ENCODE measurements at regions not wholly inside any gene's neighbourhood (a gene's known extent, or its start where the extent isn't known, plus 50 kb on each side); places are given as distances from the start of the nearest gene placed in this dataset.
A peak's percentile ranks its signal among the peaks of the same experiment; 100 is the strongest.
"Not testable (repeated sequence)": the region's sequence is repeated elsewhere in the genome, so short reads cannot be mapped to it uniquely, and the experiment has no call there.

DNA sequence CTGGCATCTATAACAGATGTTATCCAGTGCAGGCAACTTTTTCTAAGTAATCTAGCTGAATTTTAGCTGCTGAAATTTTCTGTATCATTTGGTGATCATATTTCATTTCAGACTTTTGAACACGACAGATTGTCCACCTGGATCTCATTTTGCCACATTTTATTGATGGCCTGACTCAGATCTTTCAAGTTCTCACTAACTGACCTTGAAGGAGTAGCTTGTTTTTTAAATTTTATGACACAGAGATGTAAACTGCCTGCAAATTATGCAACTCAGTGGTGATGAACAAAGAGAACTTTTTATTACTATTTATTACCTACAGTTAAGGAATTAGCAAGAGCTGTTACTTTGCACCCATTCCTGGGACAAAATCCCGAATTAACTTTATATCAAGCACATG is 366.4 kb downstream of the PAX1 start:
- DNase-seq (no peak), ATAC-seq (no peak)
- H3K27ac Mint-ChIP-seq = no peak overlapping the region
- H3K4me1 Mint-ChIP-seq = no peaks in the 10 kb centered on the region
- peaks cover 0 to 10% of the 10 kb centered on the region in 2 donors for H3K9me3 Mint-ChIP-seq
- no peak overlapping the region for H3K4me3 Mint-ChIP-seq
- H3K27me3 Mint-ChIP-seq = no peaks in the 10 kb centered on the region

DNA sequence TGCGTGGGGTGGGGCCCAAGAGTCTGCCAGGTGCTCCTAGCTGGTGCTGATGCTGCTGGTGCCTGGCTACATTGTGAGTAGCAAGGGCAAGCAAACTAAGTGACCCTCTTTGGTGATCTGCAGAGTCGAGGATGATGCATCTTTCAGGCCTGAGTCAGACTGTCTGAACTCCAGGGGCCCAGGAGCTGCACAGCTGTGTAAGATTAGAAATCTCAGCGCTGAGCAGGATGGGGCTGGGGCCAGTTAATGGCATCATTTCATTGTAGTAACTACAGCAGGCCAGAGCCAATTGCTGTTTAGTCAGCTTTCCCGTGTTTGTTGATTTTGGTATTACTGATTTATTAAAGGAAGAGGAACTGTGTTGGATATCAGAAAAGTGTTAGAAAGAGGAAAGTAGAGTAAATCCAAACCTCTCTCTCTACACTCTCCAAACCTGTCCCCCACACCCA is 365.2 kb downstream of the PAX1 start:
- no peak for ATAC-seq
- H3K9me3 Mint-ChIP-seq = peaks cover 0 to 10% of the 10 kb centered on the region in 2 donors

DNA sequence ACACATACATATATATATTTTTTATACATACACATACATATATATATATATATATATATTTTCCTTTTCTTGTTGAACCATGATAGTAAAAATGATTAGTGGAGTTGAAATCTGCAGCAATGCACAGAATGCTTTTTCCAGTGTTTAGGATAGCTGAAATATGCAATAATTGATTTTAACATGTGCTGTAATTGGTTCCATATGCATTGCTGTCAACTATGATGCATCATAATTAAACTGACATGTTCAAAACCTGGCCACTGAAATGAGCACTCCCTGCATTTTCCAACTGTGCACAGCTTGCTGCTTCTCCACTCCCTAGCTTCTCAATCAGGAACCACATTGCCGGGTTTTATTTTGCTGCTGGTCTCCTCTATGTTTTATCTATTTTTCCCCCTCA is 358.3 kb downstream of the PAX1 start:
- no peaks in the 10 kb centered on the region for H3K27me3 Mint-ChIP-seq
- H3K4me3 Mint-ChIP-seq = no peak overlapping the region
- ATAC-seq = no peak
- no peaks in the 10 kb centered on the region for H3K4me1 Mint-ChIP-seq
- peaks cover 21 to 30% of the 10 kb centered on the region in 2 donors for H3K9me3 Mint-ChIP-seq
- no peak for DNase-seq
- no peak overlapping the region for H3K27ac Mint-ChIP-seq

More for the DNA sequence above, 365.2 kb downstream of the PAX1 start:
- no peaks in the 10 kb centered on the region for H3K27me3 Mint-ChIP-seq
- DNase-seq = no peak
- no peaks in the 10 kb centered on the region for H3K4me1 Mint-ChIP-seq
- H3K27ac Mint-ChIP-seq = no peak overlapping the region
- no peak overlapping the region for H3K4me3 Mint-ChIP-seq

DNA sequence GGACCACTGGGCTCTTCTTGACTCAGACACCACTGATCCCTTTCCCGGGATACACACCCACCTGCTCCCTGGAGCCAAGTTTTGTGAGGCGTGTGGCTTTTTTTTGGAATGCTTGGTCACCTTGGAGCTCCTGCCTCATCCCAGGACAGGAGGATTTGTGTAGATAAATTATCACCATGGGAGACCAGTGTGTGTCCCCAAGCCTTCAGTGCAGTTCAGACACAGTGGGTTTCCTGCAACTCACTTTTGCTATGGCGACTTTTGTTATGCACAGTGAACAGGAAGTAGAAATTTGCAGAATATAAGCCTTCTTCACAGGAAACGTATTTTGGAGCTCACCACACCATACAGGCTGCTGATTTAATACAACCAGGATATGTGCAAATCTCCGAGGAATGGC is 357.4 kb downstream of the PAX1 start:
- Mint-ChIP-seq H3K27me3 (no peaks in the 10 kb centered on the region), H3K9me3 (peaks cover 18 to 30% of the 10 kb centered on the region in 2 donors)
- no peak for DNase-seq

DNA sequence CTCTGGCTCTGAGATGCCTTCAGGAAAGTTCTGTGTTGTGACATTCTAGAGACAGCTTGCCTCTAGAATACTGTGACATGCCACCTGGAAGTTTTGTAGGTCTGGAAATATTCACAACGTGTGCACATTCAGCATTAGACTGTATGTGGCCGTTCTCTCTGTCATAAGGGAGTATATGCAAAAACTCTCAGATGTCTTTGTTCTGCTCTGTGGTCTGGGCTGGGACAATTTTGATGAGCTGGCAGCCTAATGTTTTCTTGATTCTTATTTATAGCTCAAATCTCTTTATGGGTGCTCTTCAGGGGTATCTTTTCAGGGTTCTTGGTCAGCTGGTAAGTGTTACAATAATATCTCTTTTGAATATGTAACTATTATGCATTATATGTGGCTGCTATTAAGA is 355.1 kb downstream of the PAX1 start:
- no peak for DNase-seq
- Mint-ChIP-seq H3K9me3 (peaks cover 26 to 30% of the 10 kb centered on the region in 2 donors), H3K27me3 (no peaks in the 10 kb centered on the region), H3K27ac (no peak overlapping the region), H3K4me3 (no peak overlapping the region), H3K4me1 (no peaks in the 10 kb centered on the region)
- ATAC-seq = no peak

More for the DNA sequence above, 357.4 kb downstream of the PAX1 start:
- Mint-ChIP-seq H3K4me3 (no peak overlapping the region), H3K27ac (no peak overlapping the region), H3K4me1 (no peaks in the 10 kb centered on the region)
- ATAC-seq = no peak

DNA sequence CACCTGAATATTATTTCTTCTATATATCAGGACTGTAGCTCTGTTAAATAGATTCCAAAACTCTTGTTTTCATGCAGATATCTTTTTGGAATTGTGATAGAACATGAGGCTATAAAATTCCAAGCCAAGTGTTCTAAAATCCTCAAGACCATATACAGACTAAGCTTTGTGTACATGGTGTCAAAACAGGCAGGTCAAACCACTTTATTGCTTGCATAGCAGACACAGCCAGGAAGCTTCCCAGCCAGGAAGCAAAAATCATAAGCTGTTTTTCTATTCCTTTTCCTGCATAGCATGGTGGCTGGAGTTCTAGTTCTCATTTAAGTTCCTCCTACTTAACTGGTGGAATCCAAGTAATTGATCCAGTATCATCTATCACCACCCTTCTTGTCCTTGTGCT is 353.3 kb downstream of the PAX1 start:
- Mint-ChIP-seq H3K4me3 (no peak overlapping the region), H3K4me1 (no peaks in the 10 kb centered on the region), H3K27me3 (no peaks in the 10 kb centered on the region), H3K27ac (no peak overlapping the region), H3K9me3 (peaks cover 17 to 26% of the 10 kb centered on the region in 2 donors)
- DNase-seq (no peak), ATAC-seq (no peak)

DNA sequence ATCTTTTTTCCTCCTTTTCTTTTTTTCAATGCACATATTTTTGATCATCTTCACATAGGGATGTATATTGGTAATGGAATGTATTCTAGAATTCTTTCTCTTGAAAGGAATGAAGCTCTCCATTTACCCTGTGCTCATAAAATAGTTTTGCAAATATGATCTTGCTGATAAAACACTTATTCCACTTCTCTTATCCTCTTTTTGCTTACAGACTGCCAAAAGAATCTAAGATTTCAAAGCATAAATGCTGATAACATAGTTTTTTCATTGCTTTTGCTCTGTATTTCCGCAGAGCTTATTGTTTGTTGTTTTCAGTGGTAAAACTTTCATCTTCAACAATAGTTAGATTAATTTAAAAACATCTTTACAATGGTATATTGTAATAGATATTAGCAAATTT is 350.5 kb downstream of the PAX1 start:
- no peak for DNase-seq
- Mint-ChIP-seq H3K4me3 (no peak overlapping the region), H3K27ac (no peak overlapping the region), H3K9me3 (peaks cover 8 to 12% of the 10 kb centered on the region in 2 donors), H3K27me3 (no peaks in the 10 kb centered on the region), H3K4me1 (no peaks in the 10 kb centered on the region)
- no peak for ATAC-seq

DNA sequence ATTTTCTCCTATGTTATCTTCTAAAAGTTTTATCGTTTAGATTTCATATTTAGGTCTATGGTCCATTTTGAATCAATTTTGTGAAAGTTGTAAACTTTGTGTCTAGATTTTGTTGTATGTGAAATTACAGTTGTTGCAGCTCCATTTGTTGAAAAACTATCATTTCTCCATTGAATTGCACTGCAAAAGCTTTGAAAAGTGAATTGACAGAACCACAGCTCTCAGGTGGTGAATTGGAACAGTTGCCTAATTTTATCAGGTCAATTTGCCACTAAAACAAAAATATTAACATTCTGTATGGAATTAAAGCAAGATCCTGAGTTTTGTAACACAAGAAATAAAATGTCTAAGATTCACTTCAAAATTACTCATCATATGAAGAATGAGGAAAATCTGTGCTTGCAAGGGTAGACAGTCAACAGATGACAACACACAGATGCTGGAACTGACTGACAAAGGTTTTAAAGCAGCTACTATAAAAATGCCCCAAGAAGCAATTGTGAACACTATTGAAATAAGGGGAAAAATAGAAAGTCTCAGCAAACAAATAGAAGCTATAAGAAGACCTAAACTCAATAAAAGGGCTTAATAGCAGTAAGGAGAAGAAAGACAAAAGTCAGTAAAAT is 346.7 kb downstream of the PAX1 start:
- no peak for ATAC-seq
- H3K4me1 Mint-ChIP-seq = no peaks in the 10 kb centered on the region
- H3K9me3 Mint-ChIP-seq = peaks cover 8 to 12% of the 10 kb centered on the region in 2 donors
- H3K27me3 Mint-ChIP-seq = no peaks in the 10 kb centered on the region
- no peak overlapping the region for H3K27ac Mint-ChIP-seq
- DNase-seq = no peak
- no peak overlapping the region for H3K4me3 Mint-ChIP-seq

DNA sequence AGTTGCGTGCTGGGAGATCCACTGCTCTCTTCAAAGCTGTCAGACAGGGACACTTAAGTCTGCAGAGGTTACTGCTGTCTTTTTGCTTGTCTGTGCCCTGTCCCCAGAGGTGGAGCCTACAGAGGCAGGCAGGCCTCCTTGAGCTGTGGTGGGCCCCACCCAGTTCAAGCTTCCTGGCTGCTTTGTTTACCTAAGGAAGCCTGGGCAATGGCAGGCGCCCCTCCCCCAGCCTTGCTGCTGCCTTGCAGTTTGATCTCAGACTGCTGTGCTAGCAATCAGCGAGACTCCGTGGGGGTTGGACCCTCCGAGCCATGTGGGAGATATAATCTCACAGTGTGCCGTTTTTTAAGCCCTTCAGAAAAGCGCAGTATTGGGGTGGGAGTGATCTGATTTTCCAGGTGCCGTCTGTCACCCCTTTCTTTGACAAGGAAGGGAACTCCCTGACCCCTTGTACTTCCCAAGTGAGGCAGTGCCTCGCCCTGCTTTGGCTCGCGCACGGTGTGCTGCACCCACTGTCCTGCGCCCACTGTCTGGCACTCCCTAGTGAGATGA is 340.6 kb downstream of the PAX1 start:
- ATAC-seq = not testable (repeated sequence)

DNA sequence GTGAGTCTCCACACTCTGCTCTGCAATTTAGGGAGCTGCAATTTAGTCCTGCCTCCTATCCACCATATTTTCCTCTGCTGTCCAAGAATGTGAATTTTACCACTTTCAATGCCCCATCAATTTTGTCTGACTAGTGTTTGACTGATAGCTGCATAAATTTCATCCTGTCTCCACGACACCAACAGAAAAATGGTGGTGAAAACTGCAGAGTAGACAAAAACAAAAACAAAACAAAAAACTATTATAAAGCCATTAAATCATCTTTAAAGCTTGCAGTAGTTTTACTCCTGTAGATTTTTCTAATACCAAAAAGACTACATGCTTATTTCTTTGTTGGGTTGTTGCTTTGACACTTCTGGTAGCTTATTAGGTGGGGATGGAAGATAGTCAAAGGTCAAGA is 322.0 kb downstream of the PAX1 start:
- DNase-seq (no peak), ATAC-seq (no peak)
- Mint-ChIP-seq H3K27me3 (no peaks in the 10 kb centered on the region), H3K9me3 (peaks cover 7 to 20% of the 10 kb centered on the region in 2 donors), H3K4me3 (no peak overlapping the region), H3K27ac (no peak overlapping the region), H3K4me1 (no peaks in the 10 kb centered on the region)

More for the DNA sequence above, 340.6 kb downstream of the PAX1 start:
- peaks cover 12 to 17% of the 10 kb centered on the region in 2 donors for H3K9me3 Mint-ChIP-seq
- not testable (repeated sequence) for H3K4me1 Mint-ChIP-seq, DNase-seq, H3K27me3 Mint-ChIP-seq, H3K27ac Mint-ChIP-seq, H3K4me3 Mint-ChIP-seq

DNA sequence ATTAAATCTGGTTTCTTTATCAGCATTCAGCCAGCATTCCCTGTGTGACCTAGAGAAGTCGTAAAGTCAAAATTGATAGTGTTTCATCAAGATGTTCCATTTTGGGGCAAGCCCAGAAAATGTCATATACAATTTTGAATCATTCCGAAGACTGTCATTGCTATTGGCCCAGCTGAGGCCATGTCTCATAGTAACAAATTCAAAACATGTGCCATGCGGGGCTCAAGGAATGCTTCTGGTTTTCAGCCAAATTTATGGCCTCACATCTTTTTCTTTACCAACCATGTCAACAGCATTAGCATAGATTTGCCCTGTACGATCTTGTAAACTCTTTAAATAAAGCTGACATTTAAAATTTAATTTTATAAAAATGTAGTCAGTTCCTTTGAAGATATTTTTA is 314.7 kb downstream of the PAX1 start:
- H3K4me1 Mint-ChIP-seq = no peaks in the 10 kb centered on the region
- H3K27me3 Mint-ChIP-seq = no peaks in the 10 kb centered on the region
- DNase-seq = no peak
- no peak overlapping the region for H3K27ac Mint-ChIP-seq
- ATAC-seq = no peak
- peaks cover 18 to 27% of the 10 kb centered on the region in 2 donors for H3K9me3 Mint-ChIP-seq
- no peak overlapping the region for H3K4me3 Mint-ChIP-seq

DNA sequence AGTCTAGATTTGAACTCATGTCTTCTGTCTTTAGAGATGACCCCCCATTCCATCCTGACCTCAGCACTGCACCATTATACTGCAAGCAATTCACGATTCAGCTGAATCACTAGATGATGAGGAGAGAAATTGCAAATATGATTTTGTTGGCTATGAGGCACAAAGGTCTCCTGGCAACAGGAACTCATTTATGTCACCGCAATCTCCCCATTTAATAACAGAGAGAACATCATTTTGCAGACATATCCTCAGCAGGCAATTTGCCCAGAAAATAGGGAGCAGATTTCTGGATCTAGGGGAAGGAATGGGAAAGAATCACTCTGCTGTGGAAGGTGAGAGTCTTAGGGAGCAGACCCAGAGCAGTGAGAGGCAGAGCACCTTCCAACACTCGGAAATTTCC is 303.0 kb downstream of the PAX1 start:
- H3K27ac Mint-ChIP-seq = no peak overlapping the region
- no peaks in the 10 kb centered on the region for H3K4me1 Mint-ChIP-seq
- ATAC-seq = no peak
- no peaks in the 10 kb centered on the region for H3K27me3 Mint-ChIP-seq
- no peak for DNase-seq
- H3K4me3 Mint-ChIP-seq = no peak overlapping the region
- H3K9me3 Mint-ChIP-seq = peaks cover 12 to 17% of the 10 kb centered on the region in 2 donors

DNA sequence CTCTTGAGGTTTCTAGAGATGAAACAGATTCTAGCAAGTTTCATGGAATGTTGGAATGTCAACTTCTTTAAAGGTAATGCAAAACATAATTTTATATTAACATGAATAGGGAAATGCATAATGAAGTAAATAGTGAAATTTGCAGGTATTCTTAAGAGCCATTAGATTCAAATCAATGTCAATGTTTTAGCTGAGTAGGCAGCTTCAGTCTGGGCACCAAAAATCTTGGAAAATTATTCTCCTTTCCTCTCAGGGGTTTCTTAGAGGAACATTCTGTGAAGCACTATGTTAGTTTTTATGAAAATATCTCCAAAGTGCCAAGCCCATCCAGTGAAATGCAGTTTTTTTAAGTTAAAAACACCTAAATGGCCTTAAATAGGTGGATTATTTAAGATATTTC is 300.8 kb downstream of the PAX1 start:
- no peak for ATAC-seq
- Mint-ChIP-seq H3K4me1 (no peaks in the 10 kb centered on the region), H3K9me3 (peaks cover 12 to 25% of the 10 kb centered on the region in 2 donors), H3K27me3 (no peaks in the 10 kb centered on the region), H3K4me3 (no peak overlapping the region), H3K27ac (no peak overlapping the region)
- no peak for DNase-seq

DNA sequence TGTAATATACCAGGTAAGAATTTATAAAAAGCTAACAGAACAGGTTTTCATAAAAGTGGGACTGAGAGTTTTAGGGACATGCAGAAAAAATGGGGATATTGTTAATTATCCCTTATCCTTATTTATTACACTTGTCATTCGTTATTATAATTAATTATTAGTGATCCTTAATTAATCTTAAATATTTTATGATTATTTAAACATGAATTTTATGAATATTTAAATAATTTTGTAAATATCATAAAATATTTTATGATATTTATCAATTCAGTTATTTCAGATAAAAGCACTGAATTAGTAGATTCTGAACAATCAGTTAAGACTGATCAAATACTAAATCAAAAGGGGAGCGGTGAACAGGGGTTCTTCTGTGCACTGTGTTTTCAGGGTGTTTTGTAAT is 300.1 kb downstream of the PAX1 start:
- ATAC-seq = no peak
- H3K27me3 Mint-ChIP-seq = no peaks in the 10 kb centered on the region
- no peaks in the 10 kb centered on the region for H3K4me1 Mint-ChIP-seq
- H3K4me3 Mint-ChIP-seq = no peak overlapping the region
- no peak for DNase-seq
- H3K9me3 Mint-ChIP-seq = peaks cover 7 to 18% of the 10 kb centered on the region in 2 donors
- no peak overlapping the region for H3K27ac Mint-ChIP-seq

DNA sequence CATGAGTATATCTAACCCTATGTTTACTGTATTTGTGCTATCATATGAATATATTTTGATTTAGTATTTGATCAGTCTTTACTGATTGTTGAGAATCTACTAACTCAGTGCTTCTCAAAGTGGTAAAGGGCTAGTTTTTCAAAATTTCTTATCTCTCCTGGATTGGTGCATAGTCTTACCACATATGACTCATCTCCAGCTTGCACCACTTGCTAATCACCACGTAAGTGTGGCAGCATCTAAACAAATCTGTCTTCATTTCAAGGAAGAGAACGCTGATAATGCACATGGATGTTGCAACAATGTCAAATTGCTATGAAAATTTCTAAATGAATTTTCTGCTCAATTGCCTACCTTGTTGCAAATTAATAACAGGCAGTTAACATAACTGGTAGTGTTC is 299.5 kb downstream of the PAX1 start:
- Mint-ChIP-seq H3K4me3 (no peak overlapping the region), H3K27ac (no peak overlapping the region), H3K9me3 (peaks cover 5 to 14% of the 10 kb centered on the region in 2 donors), H3K4me1 (no peaks in the 10 kb centered on the region), H3K27me3 (no peaks in the 10 kb centered on the region)
- DNase-seq (no peak), ATAC-seq (no peak)

DNA sequence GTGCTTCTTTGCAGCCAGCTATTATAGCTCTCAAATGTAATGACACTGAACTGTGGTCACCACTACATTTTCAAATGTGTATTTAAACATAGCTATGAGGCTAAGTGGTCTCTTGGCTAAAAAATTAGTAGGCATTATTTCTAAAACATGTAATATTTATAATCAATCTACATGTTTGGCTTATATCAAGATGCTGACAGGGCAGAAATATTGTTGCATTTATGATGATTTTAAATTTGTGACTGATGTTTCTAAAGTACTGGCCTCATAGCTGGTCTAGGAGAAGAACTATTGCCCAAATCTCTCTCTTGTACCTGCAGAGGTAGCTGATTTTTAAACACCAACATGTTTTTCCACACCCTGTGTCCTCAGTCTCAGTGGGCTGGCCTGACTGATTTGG is 298.2 kb downstream of the PAX1 start:
- no peaks in the 10 kb centered on the region for H3K27me3 Mint-ChIP-seq
- H3K4me3 Mint-ChIP-seq = no peak overlapping the region
- DNase-seq = no peak
- no peak for ATAC-seq
- H3K9me3 Mint-ChIP-seq = peaks cover 5 to 12% of the 10 kb centered on the region in 2 donors
- H3K4me1 Mint-ChIP-seq = no peaks in the 10 kb centered on the region
- H3K27ac Mint-ChIP-seq = no peak overlapping the region

DNA sequence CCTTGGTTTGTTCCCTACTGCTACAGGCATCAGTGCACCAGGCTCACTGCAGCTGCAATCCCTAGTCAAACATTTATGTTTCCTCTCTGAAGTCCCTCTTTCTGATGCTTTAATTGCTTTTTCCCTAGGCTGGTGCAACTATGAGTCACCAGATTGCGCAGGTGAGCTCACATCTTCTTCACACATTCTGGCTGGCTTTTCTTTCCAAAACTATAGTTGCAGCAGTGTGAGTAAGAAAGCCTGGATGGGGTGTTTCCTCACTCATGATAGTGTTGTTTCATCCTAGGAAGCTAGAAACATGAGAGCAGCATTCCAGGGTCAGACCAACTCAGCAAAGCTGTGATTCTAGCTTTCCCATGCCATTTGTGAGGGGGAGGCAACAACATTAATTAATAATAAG is 296.4 kb downstream of the PAX1 start:
- Mint-ChIP-seq H3K9me3 (peaks cover 5 to 7% of the 10 kb centered on the region in 2 donors), H3K4me3 (no peak overlapping the region), H3K27me3 (no peaks in the 10 kb centered on the region), H3K27ac (peak overlapping the region in 1 of 2 donors; percentile 36), H3K4me1 (no peaks in the 10 kb centered on the region)
- ATAC-seq (no peak), DNase-seq (no peak)
